Adrenal gland (tissue), 9 donors: ENCODE measurements at regions not wholly inside any gene's neighbourhood (a gene's known extent, or its start where the extent isn't known, plus 50 kb on each side); places are given as distances from the start of the nearest gene placed in this dataset.

ENCODE experiments used
- DNase-seq, 7 donors: peaks; one replicate each; pipeline ENCODE4 v3.0.0-alpha.2; 2019 to 2020
- H3K27ac ChIP-seq, 5 donors: fragments of 200-600 bp; sonication (generic) in 4 of 5; 1 replicate in 3 of 5; 2 replicates in 2 of 5; pipeline versions ENCODE4 v1.5.1 to v1.8.0; 2016 to 2020; ENCODE audit warnings: mild to moderate bottlenecking in 1 of 5
- H3K27me3 ChIP-seq: fragments of 200-600 bp; 2 replicates; pipeline ENCODE4 v1.8.0; 2021
- H3K36me3 ChIP-seq, 2 donors: fragments of 200-600 bp; replicated peaks in 1 of 2; 1 replicate in 1 of 2; 2 replicates in 1 of 2; pipeline versions ENCODE4 v1.5.1 to v1.8.0; 2018 to 2022
- H3K4me1 ChIP-seq, 2 donors: fragments of 200-600 bp; replicated peaks in 1 of 2; 1 replicate in 1 of 2; 2 replicates in 1 of 2; pipeline versions ENCODE4 v1.5.1 to v1.8.0; 2018 to 2021
- H3K4me3 ChIP-seq, 4 donors: fragments of 200-600 bp; sonication (generic) in 3 of 4; one replicate each; pipeline ENCODE4 v1.5.1; 2016 to 2018
- H3K9me3 ChIP-seq, 3 donors: fragments of 200-600 bp; sonication (generic) in 1 of 3; replicated peaks in 1 of 3; 1 replicate in 2 of 3; 2 replicates in 1 of 3; pipeline versions ENCODE4 v1.5.1 to v1.8.0; 2016 to 2021
- CTCF ChIP-seq, 6 experiments: fragments of 450-650 bp in 4 of 6; fragments of 200-600 bp in 2 of 6; sonication (generic) in 1 of 6; IDR thresholded peaks; 1 replicate in 5 of 6; 2 replicates in 1 of 6; pipeline versions ENCODE4 v1.5.1 to v1.8.0; 2016 to 2021; ENCODE audit warnings: antibody characterized with exemption in 6 of 6, mild to moderate bottlenecking in 2 of 6, moderate library complexity in 1 of 6
- POLR2A ChIP-seq, 2 donors: fragments of 450-650 bp; IDR thresholded peaks; one replicate each; pipeline ENCODE4 v1.6.1; 2017; ENCODE audit warnings: antibody characterized with exemption in 2 of 2, mild to moderate bottlenecking in 2 of 2, moderate library complexity in 1 of 2
- WGBS, 4 donors: extraction: QIAGEN DNeasy Blood & Tissue Kit in 2 of 4; methylation state at CpG; one replicate each; pipeline versions ENCODE4 v1.1.5 to v1.1.7; 2013 to 2017; 5-methylcytosine and 5-hydroxymethylcytosine counted together
- intact Hi-C, 2 donors: fragments of 100-400 bp; cut with DNase I; formaldehyde crosslinking; loops; one replicate each; pipeline versions ENCODE4 v1.14.1 to v1.15.0; 2022 to 2023
- donor health status: healthy with polysubstance abuse.
- donor health status: Bipolar disorder and iron deficiency.
- donor health status: DM: yes; HTN: yes; CAD: no.
- donor health status: DM: no; HTN: no; CAD: no.
- donor health status: DM: no; HTN: no; CAD: no.

DNA sequence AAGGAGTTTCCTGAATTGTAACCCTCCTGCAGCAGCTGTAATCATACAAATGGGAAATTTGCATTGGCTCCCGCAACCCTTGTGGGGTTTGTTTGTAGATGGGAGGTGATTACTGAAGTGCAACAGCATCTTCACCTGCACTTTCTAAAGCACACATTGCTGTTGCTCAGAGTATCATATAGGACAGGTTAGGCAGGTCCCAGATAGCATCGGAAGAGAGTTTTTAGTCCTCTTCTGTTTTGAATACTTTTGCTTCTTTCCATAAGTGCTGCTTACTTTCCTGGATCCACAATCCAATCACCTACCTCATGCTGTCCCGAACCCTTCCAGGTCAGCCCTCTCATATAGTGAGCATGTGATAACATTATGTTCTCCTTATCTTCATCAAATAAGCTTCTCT lies 300.4 kb downstream of the PTPRC start:
- Histone ChIP-seq H3K9me3 (no peaks in the 10 kb centered on the region), H3K4me1 (peaks cover 0 to 5% of the 10 kb centered on the region in 2 donors), H3K36me3 (no peaks in the 10 kb centered on the region), H3K27ac (no peak overlapping the region), H3K4me3 (no peak overlapping the region), H3K27me3 (no peaks in the 10 kb centered on the region)
- WGBS, 4 donors: 96 to 98% (median 97%) methylated on average over 3 of the region's 3 CpGs
- no peak for DNase-seq
- TF ChIP-seq CTCF (IDR thresholded peaks at IDR 0.05) (no peak), POLR2A (IDR thresholded peaks at IDR 0.05) (no peak)
- intact Hi-C loops: no loop called here

DNA sequence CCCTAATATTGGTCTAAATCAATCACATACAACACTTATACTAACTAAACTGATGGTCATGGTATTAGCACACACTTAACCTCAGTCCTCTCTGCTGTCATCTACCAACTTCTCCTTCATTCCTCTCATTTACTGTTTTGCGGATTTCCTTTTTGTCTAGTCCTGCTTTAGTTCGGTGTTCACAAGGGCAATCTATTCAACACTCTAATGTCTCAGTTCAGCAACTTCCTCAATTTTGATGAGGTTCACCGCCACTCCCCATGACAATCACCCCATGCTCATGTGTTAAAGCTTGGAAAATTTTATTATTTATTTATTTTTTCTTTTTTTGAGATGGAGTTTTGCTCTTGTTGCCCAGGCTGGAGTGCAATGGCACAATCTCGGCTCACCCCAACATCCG lies 301.1 kb downstream of the PTPRC start:
- Histone ChIP-seq H3K36me3 (no peaks in the 10 kb centered on the region), H3K4me1 (peaks cover 0 to 2% of the 10 kb centered on the region in 2 donors), H3K4me3 (no peak overlapping the region), H3K27me3 (no peaks in the 10 kb centered on the region), H3K27ac (no peak overlapping the region), H3K9me3 (no peaks in the 10 kb centered on the region)
- DNase-seq: no peak
- no peak for TF ChIP-seq CTCF (IDR thresholded peaks at IDR 0.05)
- TF ChIP-seq POLR2A (IDR thresholded peaks at IDR 0.05): no peak
- WGBS, 4 donors: 84 to 93% (median 89%) methylated on average over 5 of the region's 5 CpGs
- intact Hi-C loops: no loop called here

- DNase-seq: no peak
- intact Hi-C loops: no loop called here
- no peaks in the 10 kb centered on the region for H3K27me3 ChIP-seq
- H3K36me3 ChIP-seq: no peaks in the 10 kb centered on the region
- TF ChIP-seq CTCF (IDR thresholded peaks at IDR 0.05) (no peak), POLR2A (IDR thresholded peaks at IDR 0.05) (no peak)
- H3K9me3 ChIP-seq: no peaks in the 10 kb centered on the region
- no peak overlapping the region for H3K4me3 ChIP-seq
- H3K27ac ChIP-seq: no peak overlapping the region
- WGBS, 4 donors: 80 to 87% (median 85%) methylated on average over 4 of the region's 4 CpGs
- no peaks in the 10 kb centered on the region for H3K4me1 ChIP-seq
Observed at GRCh38 chr1:198942466-198942865, 303.6 kb downstream of the PTPRC start.

DNA sequence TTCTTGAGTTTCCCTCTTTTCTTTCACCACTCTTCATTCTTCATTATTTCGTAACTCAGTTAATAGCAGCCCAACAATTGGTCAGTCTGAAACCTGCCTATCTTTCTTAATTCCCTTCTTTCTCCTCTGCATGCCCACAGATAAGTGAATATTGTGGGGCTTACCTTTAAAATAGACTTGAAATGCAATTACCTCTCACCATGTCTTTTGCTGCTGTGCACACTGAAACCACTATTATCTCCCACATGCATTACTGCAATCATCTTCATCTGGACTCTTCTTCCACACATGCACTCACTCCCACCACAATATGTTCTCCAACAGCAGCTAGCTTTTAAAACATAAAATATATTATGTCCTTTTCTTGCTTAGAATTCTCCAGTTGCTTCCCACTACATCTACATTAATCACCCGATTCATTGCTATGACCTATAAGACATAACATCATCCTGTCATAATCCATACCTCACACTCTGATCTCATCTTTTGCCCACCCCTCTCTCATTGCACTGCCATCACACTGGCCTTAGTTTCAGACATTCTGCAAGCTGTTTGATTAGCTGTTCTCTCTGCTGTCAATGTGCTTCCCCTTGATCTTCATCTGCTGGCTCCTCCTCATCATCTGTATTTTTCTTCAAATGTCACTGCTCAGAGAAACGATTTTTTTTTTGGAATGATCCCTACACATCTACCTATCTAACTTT lies 304.8 kb downstream of the PTPRC start:
- no peaks in the 10 kb centered on the region for H3K9me3 ChIP-seq
- intact Hi-C loops: no loop called here
- TF ChIP-seq POLR2A (IDR thresholded peaks at IDR 0.05) (no peak), CTCF (IDR thresholded peaks at IDR 0.05) (no peak)
- DNase-seq: no peak
- no peaks in the 10 kb centered on the region for H3K36me3 ChIP-seq
- H3K4me3 ChIP-seq: no peak overlapping the region
- WGBS, 4 donors: 75 to 82% (median 78%) methylated on average over 3 of the region's 3 CpGs
- no peaks in the 10 kb centered on the region for H3K27me3 ChIP-seq
- no peak overlapping the region for H3K27ac ChIP-seq
- H3K4me1 ChIP-seq: no peaks in the 10 kb centered on the region
